ENCODE measurements at regions not wholly inside any gene's neighbourhood (a gene's known extent, or its start where the extent isn't known, plus 50 kb on each side); places are given as distances from the start of the nearest gene placed in this dataset.

GRCh38 chr9:126080641-126081040 lies 246.0 kb upstream of the MVB12B start:
- TF ChIP-seq, protein P1, sequence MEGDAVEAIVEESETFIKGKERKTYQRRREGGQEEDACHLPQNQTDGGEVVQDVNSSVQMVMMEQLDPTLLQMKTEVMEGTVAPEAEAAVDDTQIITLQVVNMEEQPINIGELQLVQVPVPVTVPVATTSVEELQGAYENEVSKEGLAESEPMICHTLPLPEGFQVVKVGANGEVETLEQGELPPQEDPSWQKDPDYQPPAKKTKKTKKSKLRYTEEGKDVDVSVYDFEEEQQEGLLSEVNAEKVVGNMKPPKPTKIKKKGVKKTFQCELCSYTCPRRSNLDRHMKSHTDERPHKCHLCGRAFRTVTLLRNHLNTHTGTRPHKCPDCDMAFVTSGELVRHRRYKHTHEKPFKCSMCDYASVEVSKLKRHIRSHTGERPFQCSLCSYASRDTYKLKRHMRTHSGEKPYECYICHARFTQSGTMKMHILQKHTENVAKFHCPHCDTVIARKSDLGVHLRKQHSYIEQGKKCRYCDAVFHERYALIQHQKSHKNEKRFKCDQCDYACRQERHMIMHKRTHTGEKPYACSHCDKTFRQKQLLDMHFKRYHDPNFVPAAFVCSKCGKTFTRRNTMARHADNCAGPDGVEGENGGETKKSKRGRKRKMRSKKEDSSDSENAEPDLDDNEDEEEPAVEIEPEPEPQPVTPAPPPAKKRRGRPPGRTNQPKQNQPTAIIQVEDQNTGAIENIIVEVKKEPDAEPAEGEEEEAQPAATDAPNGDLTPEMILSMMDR (IDR thresholded peaks at IDR 0.05 in 4 of 5, conservative IDR thresholded peaks at IDR 0.05 in 1 of 5): no peak
- TF ChIP-seq POLR2A (IDR thresholded peaks at IDR 0.05): no peak

Measured in gastrocnemius medialis (tissue), 4 donors.